WTC11 (cell line): ENCODE measurements at regions not wholly inside any gene's neighbourhood (a gene's known extent, or its start where the extent isn't known, plus 50 kb on each side); places are given as distances from the start of the nearest gene placed in this dataset.

Source experiments
- ATAC-seq: fragments of 200-7000 bp; cut with Tn5 transposase; 2 replicates; pipeline ENCODE4 v1.10.0; 2021; ENCODE audit warnings: mild to moderate bottlenecking, moderate library complexity
- CTCF ChIA-PET: fragments of 300-600 bp; sonication (Branson Sonifier 250); formaldehyde crosslinking; loops from one replicate; lab custom pipeline; 2021; ENCODE audit warnings: antibody characterized with exemption; lab: Charles Lee
- POLR2A ChIA-PET: fragments of 350-600 bp; sonication (Branson Sonifier 250); formaldehyde crosslinking; loops from one replicate; lab custom pipeline; 2021; ENCODE audit warnings: antibody characterized with exemption; lab: Charles Lee
- DNase-seq: peaks from one replicate; pipeline ENCODE4 v3.0.0; 2021; ENCODE audit warnings: low spot score
- H3K27ac Mint-ChIP-seq: 2 replicates; pipeline ENCODE4 v1.8.0; 2021; ENCODE audit warnings: mixed read lengths
- H3K27me3 Mint-ChIP-seq: 2 replicates; pipeline ENCODE4 v1.8.0; 2021; ENCODE audit warnings: low read depth, mild to moderate bottlenecking, moderate library complexity, mixed read lengths
- H3K36me3 Mint-ChIP-seq: 2 replicates; pipeline ENCODE4 v1.8.0; 2021; ENCODE audit warnings: mixed read lengths
- H3K4me1 Mint-ChIP-seq: 2 replicates; pipeline ENCODE4 v1.8.0; 2022; ENCODE audit warnings: mixed read lengths
- H3K4me3 Mint-ChIP-seq: 2 replicates; pipeline ENCODE4 v1.8.0; 2021; ENCODE audit warnings: mild to moderate bottlenecking, moderate library complexity, mixed read lengths
- H3K9me3 Mint-ChIP-seq: 2 replicates; pipeline ENCODE4 v1.8.0; 2021; ENCODE audit warnings: mixed read lengths
- CREB1 ChIP-seq: sonication (generic); formaldehyde crosslinking; IDR thresholded peaks from 2 replicates; pipeline ENCODE4 v1.8.0; 2023; ENCODE audit warnings: mild to moderate bottlenecking, missing genetic modification reagents
- EMX1 ChIP-seq: fragments of 250-450 bp; sonication (Bioruptor Pico); IDR thresholded peaks from 2 replicates; pipeline ENCODE4 v1.8.0; 2021; ENCODE audit warnings: mild to moderate bottlenecking
- ETV6 ChIP-seq: sonication (generic); formaldehyde crosslinking; IDR thresholded peaks from 2 replicates; pipeline ENCODE4 v1.8.1; 2022; ENCODE audit warnings: mild to moderate bottlenecking, missing genetic modification reagents
- GABPB1 ChIP-seq: sonication (generic); formaldehyde crosslinking; IDR thresholded peaks from 2 replicates; pipeline ENCODE4 v1.8.1; 2023; ENCODE audit warnings: mild to moderate bottlenecking, missing genetic modification reagents
- JUN ChIP-seq: sonication (generic); formaldehyde crosslinking; IDR thresholded peaks from 2 replicates; pipeline ENCODE4 v1.8.0; 2023; ENCODE audit warnings: mild to moderate bottlenecking, missing genetic modification reagents
- NFE2L1 ChIP-seq: sonication (generic); formaldehyde crosslinking; IDR thresholded peaks from 2 replicates; pipeline ENCODE4 v1.8.1; 2023; ENCODE audit warnings: missing genetic modification reagents
- NR2C2 ChIP-seq: sonication (generic); formaldehyde crosslinking; IDR thresholded peaks from 2 replicates; pipeline ENCODE4 v1.8.0; 2022; ENCODE audit warnings: mild to moderate bottlenecking, missing genetic modification reagents
- RORB ChIP-seq: fragments of 250-450 bp; sonication (Bioruptor Pico); IDR thresholded peaks from 2 replicates; pipeline ENCODE4 v1.9.0; 2021; ENCODE audit warnings: mild to moderate bottlenecking
- SMAD4 ChIP-seq: sonication (generic); formaldehyde crosslinking; IDR thresholded peaks from 2 replicates; pipeline ENCODE4 v1.8.0; 2022; ENCODE audit warnings: mild to moderate bottlenecking, missing genetic modification reagents
- SP1 ChIP-seq: sonication (generic); formaldehyde crosslinking; conservative IDR thresholded peaks from 2 replicates; pipeline ENCODE4 v1.8.1; 2022; ENCODE audit warnings: missing genetic modification reagents
- TP53 ChIP-seq: sonication (generic); formaldehyde crosslinking; IDR thresholded peaks from 2 replicates; pipeline ENCODE4 v1.8.1; 2023; ENCODE audit warnings: mild to moderate bottlenecking, missing genetic modification reagents
- ZNF121 ChIP-seq: sonication (generic); formaldehyde crosslinking; IDR thresholded peaks from 2 replicates; pipeline ENCODE4 v1.8.0; 2023; ENCODE audit warnings: missing genetic modification reagents
- TF ChIP-seq, protein P1 (sequence below): sonication (generic); formaldehyde crosslinking; IDR thresholded peaks from 2 replicates; pipeline ENCODE4 v1.8.1; 2022; ENCODE audit warnings: mild to moderate bottlenecking, moderate library complexity, missing genetic modification reagents
- TF ChIP-seq, protein P2 (sequence below): sonication (generic); formaldehyde crosslinking; IDR thresholded peaks from 2 replicates; pipeline ENCODE4 v1.8.0; 2023; ENCODE audit warnings: missing genetic modification reagents
- TF ChIP-seq, protein P3 (sequence below): sonication (generic); formaldehyde crosslinking; IDR thresholded peaks from 2 replicates; pipeline ENCODE4 v1.8.1; 2022; ENCODE audit warnings: missing genetic modification reagents, borderline replicate concordance
- TF ChIP-seq, protein P4 (sequence below): sonication (generic); formaldehyde crosslinking; IDR thresholded peaks from 2 replicates; pipeline ENCODE4 v1.8.0; 2022; ENCODE audit warnings: missing genetic modification reagents
- TF ChIP-seq, protein P5 (sequence below): sonication (generic); formaldehyde crosslinking; IDR thresholded peaks from 2 replicates; pipeline ENCODE4 v1.8.1; 2022; ENCODE audit warnings: mild to moderate bottlenecking, missing genetic modification reagents, moderate library complexity, borderline replicate concordance
- TF ChIP-seq, protein P6 (sequence below): sonication (generic); formaldehyde crosslinking; IDR thresholded peaks from 2 replicates; pipeline ENCODE4 v1.8.1; 2023; ENCODE audit warnings: mild to moderate bottlenecking, missing genetic modification reagents
- TF ChIP-seq, protein P7 (sequence below): fragments of 200-600 bp; IDR thresholded peaks from 2 replicates; pipeline ENCODE4 v1.8.0; 2022; ENCODE audit warnings: antibody characterized with exemption
- TF ChIP-seq, protein P8 (sequence below): sonication (generic); formaldehyde crosslinking; IDR thresholded peaks from 2 replicates; pipeline ENCODE4 v1.8.1; 2023; ENCODE audit warnings: mild to moderate bottlenecking, moderate library complexity, missing genetic modification reagents
- TF ChIP-seq, protein P9 (sequence below): sonication (generic); formaldehyde crosslinking; IDR thresholded peaks from 2 replicates; pipeline ENCODE4 v1.8.0; 2023; ENCODE audit warnings: mild to moderate bottlenecking, missing genetic modification reagents

DNA sequence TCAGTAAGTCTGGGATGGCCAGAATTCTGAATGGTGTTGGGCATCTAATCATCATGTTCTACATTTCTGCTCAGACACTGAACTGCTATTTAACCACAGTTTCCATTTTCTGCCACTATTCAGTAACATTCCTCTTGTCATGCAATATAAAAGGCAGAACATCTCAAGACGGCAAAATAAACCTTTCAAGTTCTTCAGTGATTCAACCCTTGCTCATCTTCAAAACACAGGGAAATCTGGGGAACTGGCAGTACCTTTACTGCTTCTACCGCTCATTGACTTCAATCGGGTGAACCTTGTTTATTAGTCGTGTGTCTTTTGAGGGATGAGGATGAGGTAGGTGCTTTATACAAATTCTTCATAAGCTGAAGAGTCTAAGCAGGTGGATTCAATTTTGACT is 184.7 kb upstream of the ANK3 start:
- Mint-ChIP-seq H3K4me3 (no peak overlapping the region), H3K36me3 (peaks cover 10% of the 10 kb centered on the region), H3K27me3 (no peaks in the 10 kb centered on the region), H3K27ac (peak overlapping the region; percentile 8; the same call in 1 of the 2 replicates), H3K4me1 (peaks cover 49% of the 10 kb centered on the region), H3K9me3 (peaks cover 10% of the 10 kb centered on the region)
- TF ChIP-seq NFE2L1 (no peak), RORB (CRISPR knock-in tag) (no peak), ETV6 (no peak), JUN (CRISPR knock-in tag) (no peak), TP53 (CRISPR knock-in tag) (no peak), SP1 (CRISPR knock-in tag) (no peak), NR2C2 (CRISPR knock-in tag) (no peak), EMX1 (CRISPR knock-in tag) (no peak), CREB1 (no peak)
- TF ChIP-seq, protein P1, sequence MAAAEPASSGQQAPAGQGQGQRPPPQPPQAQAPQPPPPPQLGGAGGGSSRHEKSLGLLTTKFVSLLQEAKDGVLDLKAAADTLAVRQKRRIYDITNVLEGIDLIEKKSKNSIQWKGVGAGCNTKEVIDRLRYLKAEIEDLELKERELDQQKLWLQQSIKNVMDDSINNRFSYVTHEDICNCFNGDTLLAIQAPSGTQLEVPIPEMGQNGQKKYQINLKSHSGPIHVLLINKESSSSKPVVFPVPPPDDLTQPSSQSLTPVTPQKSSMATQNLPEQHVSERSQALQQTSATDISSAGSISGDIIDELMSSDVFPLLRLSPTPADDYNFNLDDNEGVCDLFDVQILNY (CRISPR knock-in tag), result no peak
- TF ChIP-seq, protein P2, sequence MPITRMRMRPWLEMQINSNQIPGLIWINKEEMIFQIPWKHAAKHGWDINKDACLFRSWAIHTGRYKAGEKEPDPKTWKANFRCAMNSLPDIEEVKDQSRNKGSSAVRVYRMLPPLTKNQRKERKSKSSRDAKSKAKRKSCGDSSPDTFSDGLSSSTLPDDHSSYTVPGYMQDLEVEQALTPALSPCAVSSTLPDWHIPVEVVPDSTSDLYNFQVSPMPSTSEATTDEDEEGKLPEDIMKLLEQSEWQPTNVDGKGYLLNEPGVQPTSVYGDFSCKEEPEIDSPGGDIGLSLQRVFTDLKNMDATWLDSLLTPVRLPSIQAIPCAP (CRISPR knock-in tag), result no peak
- TF ChIP-seq, protein P3, sequence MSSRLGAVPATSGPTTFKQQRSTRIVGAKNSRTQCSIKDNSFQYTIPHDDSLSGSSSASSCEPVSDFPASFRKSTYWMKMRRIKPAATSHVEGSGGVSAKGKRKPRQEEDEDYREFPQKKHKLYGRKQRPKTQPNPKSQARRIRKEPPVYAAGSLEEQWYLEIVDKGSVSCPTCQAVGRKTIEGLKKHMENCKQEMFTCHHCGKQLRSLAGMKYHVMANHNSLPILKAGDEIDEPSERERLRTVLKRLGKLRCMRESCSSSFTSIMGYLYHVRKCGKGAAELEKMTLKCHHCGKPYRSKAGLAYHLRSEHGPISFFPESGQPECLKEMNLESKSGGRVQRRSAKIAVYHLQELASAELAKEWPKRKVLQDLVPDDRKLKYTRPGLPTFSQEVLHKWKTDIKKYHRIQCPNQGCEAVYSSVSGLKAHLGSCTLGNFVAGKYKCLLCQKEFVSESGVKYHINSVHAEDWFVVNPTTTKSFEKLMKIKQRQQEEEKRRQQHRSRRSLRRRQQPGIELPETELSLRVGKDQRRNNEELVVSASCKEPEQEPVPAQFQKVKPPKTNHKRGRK (CRISPR knock-in tag), result no peak
- TF ChIP-seq, protein P4, sequence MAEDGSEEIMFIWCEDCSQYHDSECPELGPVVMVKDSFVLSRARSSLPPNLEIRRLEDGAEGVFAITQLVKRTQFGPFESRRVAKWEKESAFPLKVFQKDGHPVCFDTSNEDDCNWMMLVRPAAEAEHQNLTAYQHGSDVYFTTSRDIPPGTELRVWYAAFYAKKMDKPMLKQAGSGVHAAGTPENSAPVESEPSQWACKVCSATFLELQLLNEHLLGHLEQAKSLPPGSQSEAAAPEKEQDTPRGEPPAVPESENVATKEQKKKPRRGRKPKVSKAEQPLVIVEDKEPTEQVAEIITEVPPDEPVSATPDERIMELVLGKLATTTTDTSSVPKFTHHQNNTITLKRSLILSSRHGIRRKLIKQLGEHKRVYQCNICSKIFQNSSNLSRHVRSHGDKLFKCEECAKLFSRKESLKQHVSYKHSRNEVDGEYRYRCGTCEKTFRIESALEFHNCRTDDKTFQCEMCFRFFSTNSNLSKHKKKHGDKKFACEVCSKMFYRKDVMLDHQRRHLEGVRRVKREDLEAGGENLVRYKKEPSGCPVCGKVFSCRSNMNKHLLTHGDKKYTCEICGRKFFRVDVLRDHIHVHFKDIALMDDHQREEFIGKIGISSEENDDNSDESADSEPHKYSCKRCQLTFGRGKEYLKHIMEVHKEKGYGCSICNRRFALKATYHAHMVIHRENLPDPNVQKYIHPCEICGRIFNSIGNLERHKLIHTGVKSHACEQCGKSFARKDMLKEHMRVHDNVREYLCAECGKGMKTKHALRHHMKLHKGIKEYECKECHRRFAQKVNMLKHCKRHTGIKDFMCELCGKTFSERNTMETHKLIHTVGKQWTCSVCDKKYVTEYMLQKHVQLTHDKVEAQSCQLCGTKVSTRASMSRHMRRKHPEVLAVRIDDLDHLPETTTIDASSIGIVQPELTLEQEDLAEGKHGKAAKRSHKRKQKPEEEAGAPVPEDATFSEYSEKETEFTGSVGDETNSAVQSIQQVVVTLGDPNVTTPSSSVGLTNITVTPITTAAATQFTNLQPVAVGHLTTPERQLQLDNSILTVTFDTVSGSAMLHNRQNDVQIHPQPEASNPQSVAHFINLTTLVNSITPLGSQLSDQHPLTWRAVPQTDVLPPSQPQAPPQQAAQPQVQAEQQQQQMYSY (CRISPR knock-in tag), result no peak
- TF ChIP-seq, protein P5, sequence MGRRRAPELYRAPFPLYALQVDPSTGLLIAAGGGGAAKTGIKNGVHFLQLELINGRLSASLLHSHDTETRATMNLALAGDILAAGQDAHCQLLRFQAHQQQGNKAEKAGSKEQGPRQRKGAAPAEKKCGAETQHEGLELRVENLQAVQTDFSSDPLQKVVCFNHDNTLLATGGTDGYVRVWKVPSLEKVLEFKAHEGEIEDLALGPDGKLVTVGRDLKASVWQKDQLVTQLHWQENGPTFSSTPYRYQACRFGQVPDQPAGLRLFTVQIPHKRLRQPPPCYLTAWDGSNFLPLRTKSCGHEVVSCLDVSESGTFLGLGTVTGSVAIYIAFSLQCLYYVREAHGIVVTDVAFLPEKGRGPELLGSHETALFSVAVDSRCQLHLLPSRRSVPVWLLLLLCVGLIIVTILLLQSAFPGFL, result no peak
- DNase-seq (no peak), ATAC-seq (no peak)
- POLR2A ChIA-PET, result no interaction called here
- CTCF ChIA-PET, result no interaction called here

DNA sequence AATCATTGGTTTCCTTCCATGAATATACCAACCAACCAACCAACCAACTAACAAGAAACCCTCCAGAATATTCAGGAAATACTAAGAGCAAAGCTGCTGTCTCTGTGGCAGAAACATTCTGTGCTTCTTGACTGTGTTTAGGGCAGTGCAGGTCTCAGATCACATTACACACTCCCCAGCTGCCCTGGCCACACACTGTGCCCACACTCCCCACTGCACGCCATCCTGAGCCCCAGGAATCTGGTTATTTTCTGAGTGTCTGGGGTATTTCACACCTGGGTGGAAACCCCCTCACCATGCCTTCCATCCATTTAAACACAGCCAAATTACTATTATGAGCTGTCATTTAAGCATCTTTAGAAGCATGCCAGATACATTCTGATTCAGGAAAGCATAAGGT is 183.7 kb upstream of the ANK3 start:
- H3K27ac Mint-ChIP-seq, result peak overlapping the region; percentile 27
- H3K36me3 Mint-ChIP-seq, result peaks cover 8% of the 10 kb centered on the region
- DNase-seq (no peak), ATAC-seq (peak; percentile 63)
- ChIA-PET POLR2A (no interaction called here), CTCF (interaction anchor here (0.7 to 0.9 kb wide), 3 partner anchors 31 to 77 kb away, joined by 3 read pairs; no protein-coding TSS in a partner anchor)
- peak overlapping the region; percentile 49 for H3K4me3 Mint-ChIP-seq
- H3K27me3 Mint-ChIP-seq, result no peaks in the 10 kb centered on the region
- H3K4me1 Mint-ChIP-seq, result peaks cover 49% of the 10 kb centered on the region
- H3K9me3 Mint-ChIP-seq, result peaks cover 10% of the 10 kb centered on the region
- no peak for TF ChIP-seq SMAD4
- TF ChIP-seq, protein P6, sequence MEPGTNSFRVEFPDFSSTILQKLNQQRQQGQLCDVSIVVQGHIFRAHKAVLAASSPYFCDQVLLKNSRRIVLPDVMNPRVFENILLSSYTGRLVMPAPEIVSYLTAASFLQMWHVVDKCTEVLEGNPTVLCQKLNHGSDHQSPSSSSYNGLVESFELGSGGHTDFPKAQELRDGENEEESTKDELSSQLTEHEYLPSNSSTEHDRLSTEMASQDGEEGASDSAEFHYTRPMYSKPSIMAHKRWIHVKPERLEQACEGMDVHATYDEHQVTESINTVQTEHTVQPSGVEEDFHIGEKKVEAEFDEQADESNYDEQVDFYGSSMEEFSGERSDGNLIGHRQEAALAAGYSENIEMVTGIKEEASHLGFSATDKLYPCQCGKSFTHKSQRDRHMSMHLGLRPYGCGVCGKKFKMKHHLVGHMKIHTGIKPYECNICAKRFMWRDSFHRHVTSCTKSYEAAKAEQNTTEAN (CRISPR knock-in tag), result no peak
- no peak for TF ChIP-seq GABPB1
- TF ChIP-seq, protein P7, sequence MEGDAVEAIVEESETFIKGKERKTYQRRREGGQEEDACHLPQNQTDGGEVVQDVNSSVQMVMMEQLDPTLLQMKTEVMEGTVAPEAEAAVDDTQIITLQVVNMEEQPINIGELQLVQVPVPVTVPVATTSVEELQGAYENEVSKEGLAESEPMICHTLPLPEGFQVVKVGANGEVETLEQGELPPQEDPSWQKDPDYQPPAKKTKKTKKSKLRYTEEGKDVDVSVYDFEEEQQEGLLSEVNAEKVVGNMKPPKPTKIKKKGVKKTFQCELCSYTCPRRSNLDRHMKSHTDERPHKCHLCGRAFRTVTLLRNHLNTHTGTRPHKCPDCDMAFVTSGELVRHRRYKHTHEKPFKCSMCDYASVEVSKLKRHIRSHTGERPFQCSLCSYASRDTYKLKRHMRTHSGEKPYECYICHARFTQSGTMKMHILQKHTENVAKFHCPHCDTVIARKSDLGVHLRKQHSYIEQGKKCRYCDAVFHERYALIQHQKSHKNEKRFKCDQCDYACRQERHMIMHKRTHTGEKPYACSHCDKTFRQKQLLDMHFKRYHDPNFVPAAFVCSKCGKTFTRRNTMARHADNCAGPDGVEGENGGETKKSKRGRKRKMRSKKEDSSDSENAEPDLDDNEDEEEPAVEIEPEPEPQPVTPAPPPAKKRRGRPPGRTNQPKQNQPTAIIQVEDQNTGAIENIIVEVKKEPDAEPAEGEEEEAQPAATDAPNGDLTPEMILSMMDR, result no peak
- TF ChIP-seq, protein P8, sequence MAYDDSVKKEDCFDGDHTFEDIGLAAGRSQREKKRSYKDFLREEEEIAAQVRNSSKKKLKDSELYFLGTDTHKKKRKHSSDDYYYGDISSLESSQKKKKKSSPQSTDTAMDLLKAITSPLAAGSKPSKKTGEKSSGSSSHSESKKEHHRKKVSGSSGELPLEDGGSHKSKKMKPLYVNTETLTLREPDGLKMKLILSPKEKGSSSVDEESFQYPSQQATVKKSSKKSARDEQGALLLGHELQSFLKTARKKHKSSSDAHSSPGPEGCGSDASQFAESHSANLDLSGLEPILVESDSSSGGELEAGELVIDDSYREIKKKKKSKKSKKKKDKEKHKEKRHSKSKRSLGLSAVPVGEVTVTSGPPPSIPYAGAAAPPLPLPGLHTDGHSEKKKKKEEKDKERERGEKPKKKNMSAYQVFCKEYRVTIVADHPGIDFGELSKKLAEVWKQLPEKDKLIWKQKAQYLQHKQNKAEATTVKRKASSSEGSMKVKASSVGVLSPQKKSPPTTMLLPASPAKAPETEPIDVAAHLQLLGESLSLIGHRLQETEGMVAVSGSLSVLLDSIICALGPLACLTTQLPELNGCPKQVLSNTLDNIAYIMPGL (CRISPR knock-in tag), result no peak
- TF ChIP-seq ZNF121, result no peak
- TF ChIP-seq NR2C2 (CRISPR knock-in tag), result no peak
- TF ChIP-seq, protein P9, sequence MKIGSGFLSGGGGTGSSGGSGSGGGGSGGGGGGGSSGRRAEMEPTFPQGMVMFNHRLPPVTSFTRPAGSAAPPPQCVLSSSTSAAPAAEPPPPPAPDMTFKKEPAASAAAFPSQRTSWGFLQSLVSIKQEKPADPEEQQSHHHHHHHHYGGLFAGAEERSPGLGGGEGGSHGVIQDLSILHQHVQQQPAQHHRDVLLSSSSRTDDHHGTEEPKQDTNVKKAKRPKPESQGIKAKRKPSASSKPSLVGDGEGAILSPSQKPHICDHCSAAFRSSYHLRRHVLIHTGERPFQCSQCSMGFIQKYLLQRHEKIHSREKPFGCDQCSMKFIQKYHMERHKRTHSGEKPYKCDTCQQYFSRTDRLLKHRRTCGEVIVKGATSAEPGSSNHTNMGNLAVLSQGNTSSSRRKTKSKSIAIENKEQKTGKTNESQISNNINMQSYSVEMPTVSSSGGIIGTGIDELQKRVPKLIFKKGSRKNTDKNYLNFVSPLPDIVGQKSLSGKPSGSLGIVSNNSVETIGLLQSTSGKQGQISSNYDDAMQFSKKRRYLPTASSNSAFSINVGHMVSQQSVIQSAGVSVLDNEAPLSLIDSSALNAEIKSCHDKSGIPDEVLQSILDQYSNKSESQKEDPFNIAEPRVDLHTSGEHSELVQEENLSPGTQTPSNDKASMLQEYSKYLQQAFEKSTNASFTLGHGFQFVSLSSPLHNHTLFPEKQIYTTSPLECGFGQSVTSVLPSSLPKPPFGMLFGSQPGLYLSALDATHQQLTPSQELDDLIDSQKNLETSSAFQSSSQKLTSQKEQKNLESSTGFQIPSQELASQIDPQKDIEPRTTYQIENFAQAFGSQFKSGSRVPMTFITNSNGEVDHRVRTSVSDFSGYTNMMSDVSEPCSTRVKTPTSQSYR (CRISPR knock-in tag), result no peak
